Embryonic facial prominence (tissue), 1 donor: ENCODE measurements at regions not wholly inside any gene's neighbourhood (a gene's known extent, or its start where the extent isn't known, plus 50 kb on each side); places are given as distances from the start of the nearest gene placed in this dataset.
A peak's percentile ranks its signal among the peaks of the same experiment; 100 is the strongest.

ENCODE experiments used
- DNase-seq: peaks from one replicate; pipeline ENCODE4 v3.0.0-alpha.2; 2016; ENCODE audit errors: extremely low spot score

- no peak for DNase-seq
Measured at GRCh38 chr5:92801911-92802310, 779.1 kb downstream of the NR2F1-AS1 start.

GRCh38 chr5:92800365-92800764, 780.7 kb downstream of the NR2F1-AS1 start:
- peak; percentile 14 for DNase-seq

- no peak for DNase-seq
Measured at GRCh38 chr5:92795633-92796032, 785.4 kb downstream of the NR2F1-AS1 start.

- DNase-seq = no peak
Measured at GRCh38 chr5:92780057-92780456, 801.0 kb downstream of the NR2F1-AS1 start.

- no peak for DNase-seq
Measured at GRCh38 chr5:92779536-92779935, 801.5 kb downstream of the NR2F1-AS1 start.

- DNase-seq = no peak
Measured at GRCh38 chr5:92778261-92778660, 802.8 kb downstream of the NR2F1-AS1 start.

GRCh38 chr5:92777421-92777820, 803.6 kb downstream of the NR2F1-AS1 start:
- no peak for DNase-seq

- DNase-seq = no peak
Measured at GRCh38 chr5:92775711-92776615, 805.1 kb downstream of the NR2F1-AS1 start.

- no peak for DNase-seq
Measured at GRCh38 chr5:92769978-92770377, 811.0 kb downstream of the NR2F1-AS1 start.

GRCh38 chr5:92761585-92761984, 819.4 kb downstream of the NR2F1-AS1 start:
- no peak for DNase-seq

GRCh38 chr5:92760550-92760949, 820.5 kb downstream of the NR2F1-AS1 start:
- DNase-seq = no peak

- DNase-seq = no peak
Measured at GRCh38 chr5:92758552-92758951, 822.5 kb downstream of the NR2F1-AS1 start.

GRCh38 chr5:92749943-92750342, 831.1 kb downstream of the NR2F1-AS1 start:
- no peak for DNase-seq

- no peak for DNase-seq
Measured at GRCh38 chr5:92748072-92748676, 832.8 kb downstream of the NR2F1-AS1 start.

GRCh38 chr5:92741906-92742305, 839.1 kb downstream of the NR2F1-AS1 start:
- DNase-seq = no peak

GRCh38 chr5:92734211-92734940, 846.6 kb downstream of the NR2F1-AS1 start:
- no peak for DNase-seq

- no peak for DNase-seq
Measured at GRCh38 chr5:92730486-92730885, 850.5 kb downstream of the NR2F1-AS1 start.

GRCh38 chr5:92729088-92729487, 851.9 kb downstream of the NR2F1-AS1 start:
- DNase-seq = no peak

- no peak for DNase-seq
Measured at GRCh38 chr5:92715946-92716520, 865.0 kb downstream of the NR2F1-AS1 start.

- no peak for DNase-seq
Measured at GRCh38 chr5:92713826-92714225, 867.2 kb downstream of the NR2F1-AS1 start.

GRCh38 chr5:92713335-92713743, 867.7 kb downstream of the NR2F1-AS1 start:
- no peak for DNase-seq

GRCh38 chr5:92711956-92712355, 869.1 kb downstream of the NR2F1-AS1 start:
- DNase-seq = no peak
